Esophagus (tissue), 2 donors: ENCODE measurements at regions not wholly inside any gene's neighbourhood (a gene's known extent, or its start where the extent isn't known, plus 50 kb on each side); places are given as distances from the start of the nearest gene placed in this dataset.

Experiments
- H3K27ac ChIP-seq, 2 donors: one replicate each; pipeline ENCODE4 v1.5.1; 2013; ENCODE audit warnings: low read depth in 2 of 2, mild to moderate bottlenecking in 2 of 2, inconsistent platforms in 1 of 2, low read length in 1 of 2, moderate library complexity in 1 of 2
- H3K27me3 ChIP-seq, 2 donors: one replicate each; pipeline ENCODE4 v1.6.1; 2013; ENCODE audit warnings: low read length in 2 of 2, control low read depth in 1 of 2, mild to moderate bottlenecking in 1 of 2; ENCODE audit not compliant: insufficient read depth in 2 of 2, control insufficient read depth in 1 of 2
- H3K36me3 ChIP-seq, 2 donors: one replicate each; pipeline ENCODE4 v1.6.1; 2013; ENCODE audit warnings: low read length in 1 of 2; ENCODE audit not compliant: control insufficient read depth in 2 of 2, insufficient read depth in 2 of 2
- H3K4me1 ChIP-seq, 2 donors: one replicate each; pipeline ENCODE4 v1.6.1; 2013; ENCODE audit warnings: low read length in 1 of 2; ENCODE audit not compliant: control insufficient read depth in 2 of 2, insufficient read depth in 2 of 2
- H3K4me3 ChIP-seq, 2 donors: one replicate each; pipeline ENCODE4 v1.5.1; 2013; ENCODE audit warnings: low read length in 2 of 2, mild to moderate bottlenecking in 2 of 2, low read depth in 1 of 2, moderate library complexity in 1 of 2
- H3K9me3 ChIP-seq, 2 donors: one replicate each; pipeline ENCODE4 v1.6.1; 2013; ENCODE audit warnings: mild to moderate bottlenecking in 2 of 2, low read depth in 1 of 2, low read length in 1 of 2, moderate library complexity in 1 of 2; ENCODE audit not compliant: control insufficient read depth in 2 of 2, insufficient read depth in 1 of 2
- WGBS, 2 donors: extraction: QIAGEN DNeasy Blood & Tissue Kit; methylation state at CpG; one replicate each; pipeline ENCODE4 v1.1.7; 2013; 5-methylcytosine and 5-hydroxymethylcytosine counted together
- donor health status: healthy with polysubstance abuse.
- donor health status: Bipolar disorder and iron deficiency.

- Histone ChIP-seq H3K27me3 (no peaks in the 10 kb centered on the region), H3K36me3 (no peaks in the 10 kb centered on the region), H3K27ac (no peak overlapping the region), H3K9me3 (no peaks in the 10 kb centered on the region), H3K4me3 (no peak overlapping the region), H3K4me1 (peaks cover 0 to 2% of the 10 kb centered on the region in 2 donors)
- WGBS, 2 donors: 85 to 87% methylated on average over 10 of the region's 10 CpGs
Observed at GRCh38 chr1:55555956-55556725, 341.0 kb upstream of the USP24 start.

GRCh38 chr1:55554611-55555010 lies 339.4 kb upstream of the USP24 start:
- Histone ChIP-seq H3K27ac (no peak overlapping the region), H3K4me1 (no peaks in the 10 kb centered on the region), H3K4me3 (no peak overlapping the region), H3K36me3 (no peaks in the 10 kb centered on the region), H3K9me3 (no peaks in the 10 kb centered on the region), H3K27me3 (no peaks in the 10 kb centered on the region)
- WGBS, 2 donors: 89 to 92% methylated on average over 3 of the region's 3 CpGs

GRCh38 chr1:55552636-55553035 lies 337.5 kb upstream of the USP24 start:
- 94 to 96% methylated on average over 3 of the region's 3 CpGs for WGBS, 2 donors
- no peaks in the 10 kb centered on the region for H3K9me3 ChIP-seq
- H3K27ac ChIP-seq: no peak overlapping the region
- H3K27me3 ChIP-seq: no peaks in the 10 kb centered on the region
- no peaks in the 10 kb centered on the region for H3K4me1 ChIP-seq
- no peak overlapping the region for H3K4me3 ChIP-seq
- no peaks in the 10 kb centered on the region for H3K36me3 ChIP-seq

- H3K27ac ChIP-seq: no peak overlapping the region
- no peaks in the 10 kb centered on the region for H3K36me3 ChIP-seq
- no peaks in the 10 kb centered on the region for H3K4me1 ChIP-seq
- no peak overlapping the region for H3K4me3 ChIP-seq
- no peaks in the 10 kb centered on the region for H3K27me3 ChIP-seq
- no peaks in the 10 kb centered on the region for H3K9me3 ChIP-seq
- WGBS, 2 donors: 87 to 89% methylated on average over 6 of the region's 6 CpGs
Observed at GRCh38 chr1:55547405-55547804, 332.2 kb upstream of the USP24 start.

- Histone ChIP-seq H3K9me3 (no peaks in the 10 kb centered on the region), H3K27me3 (no peaks in the 10 kb centered on the region)
- WGBS, 2 donors: 78 to 86% methylated on average over 1 of the region's 1 CpG
Observed at GRCh38 chr1:55546553-55546952, 331.4 kb upstream of the USP24 start.

GRCh38 chr1:55544826-55545225 lies 329.7 kb upstream of the USP24 start:
- Histone ChIP-seq H3K4me3 (no peak overlapping the region), H3K4me1 (no peaks in the 10 kb centered on the region), H3K9me3 (no peaks in the 10 kb centered on the region), H3K27ac (no peak overlapping the region), H3K27me3 (no peaks in the 10 kb centered on the region), H3K36me3 (no peaks in the 10 kb centered on the region)
- WGBS, 2 donors: 91 to 96% methylated on average over 3 of the region's 3 CpGs

More at GRCh38 chr1:55546553-55546952, 331.4 kb upstream of the USP24 start:
- Histone ChIP-seq H3K27ac (no peak overlapping the region), H3K4me3 (no peak overlapping the region), H3K36me3 (no peaks in the 10 kb centered on the region), H3K4me1 (no peaks in the 10 kb centered on the region)

- Histone ChIP-seq H3K36me3 (no peaks in the 10 kb centered on the region), H3K4me3 (no peak overlapping the region), H3K27me3 (no peaks in the 10 kb centered on the region), H3K9me3 (no peaks in the 10 kb centered on the region), H3K27ac (no peak overlapping the region), H3K4me1 (no peaks in the 10 kb centered on the region)
Observed at GRCh38 chr1:55542901-55543504, 327.8 kb upstream of the USP24 start.

GRCh38 chr1:55541296-55541695 lies 326.1 kb upstream of the USP24 start:
- no peaks in the 10 kb centered on the region for H3K4me1 ChIP-seq
- no peak overlapping the region for H3K4me3 ChIP-seq
- no peaks in the 10 kb centered on the region for H3K9me3 ChIP-seq
- 91 to 95% methylated on average over 1 of the region's 1 CpG for WGBS, 2 donors
- no peak overlapping the region for H3K27ac ChIP-seq
- H3K27me3 ChIP-seq: no peaks in the 10 kb centered on the region
- H3K36me3 ChIP-seq: no peaks in the 10 kb centered on the region

GRCh38 chr1:55539652-55540512 lies 324.7 kb upstream of the USP24 start:
- H3K27ac ChIP-seq: no peak overlapping the region
- H3K36me3 ChIP-seq: no peaks in the 10 kb centered on the region
- 76 to 83% methylated on average over 5 of the region's 5 CpGs for WGBS, 2 donors
- H3K27me3 ChIP-seq: no peaks in the 10 kb centered on the region
- no peaks in the 10 kb centered on the region for H3K4me1 ChIP-seq
- H3K4me3 ChIP-seq: no peak overlapping the region
- H3K9me3 ChIP-seq: no peaks in the 10 kb centered on the region
